ENCODE measurements at regions not wholly inside any gene's neighbourhood (a gene's known extent, or its start where the extent isn't known, plus 50 kb on each side); places are given as distances from the start of the nearest gene placed in this dataset.

DNA sequence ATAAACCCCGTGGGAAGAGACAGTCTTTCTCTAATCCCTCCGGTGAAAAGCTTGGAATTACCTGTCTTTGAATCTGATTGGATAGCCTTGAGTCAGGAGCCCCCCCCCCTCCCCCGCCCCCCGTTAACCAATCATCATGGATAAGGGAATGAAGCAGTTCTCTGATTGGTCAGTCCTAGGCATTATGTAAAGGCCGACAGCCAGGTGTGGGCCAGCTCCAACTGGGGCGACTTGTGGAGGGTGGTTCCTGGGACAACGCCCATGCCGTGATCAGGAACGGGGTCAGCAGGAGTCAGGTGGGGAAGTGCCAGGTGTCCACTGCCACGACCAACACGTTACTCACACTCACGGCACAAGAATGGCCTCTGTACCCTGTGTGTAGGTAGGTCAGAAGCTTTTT, 406.8 kb upstream of the SULF2 start:
- no peak for TF ChIP-seq CTCF (conservative IDR thresholded peaks at IDR 0.05; ENCODE audit: low read depth, low read length)
- no peak for TF ChIP-seq EZH2 (IDR thresholded peaks at IDR 0.05; ENCODE audit: borderline replicate concordance, low read depth, low read length, poor library complexity, severe bottlenecking)

Measured in A673 (cell line).